AG09319 (cell line): ENCODE measurements at regions not wholly inside any gene's neighbourhood (a gene's known extent, or its start where the extent isn't known, plus 50 kb on each side); places are given as distances from the start of the nearest gene placed in this dataset.

Source experiments
- DNase-seq: peaks from one replicate; pipeline ENCODE4 v3.0.0-alpha.2; 2010; ENCODE audit warnings: low read depth; ENCODE audit errors: extremely low read depth
- TF ChIP-seq, protein P1 (sequence below): IDR thresholded peaks from 2 replicates; pipeline ENCODE4 v1.5.1; 2011; ENCODE audit warnings: low read depth, mild to moderate bottlenecking, inconsistent platforms, low read length, moderate library complexity

DNA sequence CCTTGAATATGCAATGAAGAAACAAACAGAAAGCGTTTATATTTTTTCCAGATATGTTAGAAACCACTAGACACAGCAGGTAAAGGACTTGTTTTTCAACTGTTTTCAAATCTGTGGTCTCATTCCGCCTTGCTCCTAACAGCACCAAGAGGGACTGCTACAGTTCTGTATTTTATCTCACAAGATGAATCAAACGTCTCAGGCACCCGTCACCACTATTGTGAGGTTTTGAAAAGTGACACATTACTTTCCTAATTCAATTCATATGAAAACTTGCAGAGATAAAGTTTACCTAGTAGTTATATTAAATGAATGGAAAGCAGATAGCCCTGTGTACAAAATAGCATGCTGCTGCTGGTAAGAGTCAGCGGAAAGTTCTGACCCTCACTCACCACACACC lies 386.3 kb downstream of the ETS1 start:
- TF ChIP-seq, protein P1, sequence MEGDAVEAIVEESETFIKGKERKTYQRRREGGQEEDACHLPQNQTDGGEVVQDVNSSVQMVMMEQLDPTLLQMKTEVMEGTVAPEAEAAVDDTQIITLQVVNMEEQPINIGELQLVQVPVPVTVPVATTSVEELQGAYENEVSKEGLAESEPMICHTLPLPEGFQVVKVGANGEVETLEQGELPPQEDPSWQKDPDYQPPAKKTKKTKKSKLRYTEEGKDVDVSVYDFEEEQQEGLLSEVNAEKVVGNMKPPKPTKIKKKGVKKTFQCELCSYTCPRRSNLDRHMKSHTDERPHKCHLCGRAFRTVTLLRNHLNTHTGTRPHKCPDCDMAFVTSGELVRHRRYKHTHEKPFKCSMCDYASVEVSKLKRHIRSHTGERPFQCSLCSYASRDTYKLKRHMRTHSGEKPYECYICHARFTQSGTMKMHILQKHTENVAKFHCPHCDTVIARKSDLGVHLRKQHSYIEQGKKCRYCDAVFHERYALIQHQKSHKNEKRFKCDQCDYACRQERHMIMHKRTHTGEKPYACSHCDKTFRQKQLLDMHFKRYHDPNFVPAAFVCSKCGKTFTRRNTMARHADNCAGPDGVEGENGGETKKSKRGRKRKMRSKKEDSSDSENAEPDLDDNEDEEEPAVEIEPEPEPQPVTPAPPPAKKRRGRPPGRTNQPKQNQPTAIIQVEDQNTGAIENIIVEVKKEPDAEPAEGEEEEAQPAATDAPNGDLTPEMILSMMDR = no peak
- DNase-seq = no peak

DNA sequence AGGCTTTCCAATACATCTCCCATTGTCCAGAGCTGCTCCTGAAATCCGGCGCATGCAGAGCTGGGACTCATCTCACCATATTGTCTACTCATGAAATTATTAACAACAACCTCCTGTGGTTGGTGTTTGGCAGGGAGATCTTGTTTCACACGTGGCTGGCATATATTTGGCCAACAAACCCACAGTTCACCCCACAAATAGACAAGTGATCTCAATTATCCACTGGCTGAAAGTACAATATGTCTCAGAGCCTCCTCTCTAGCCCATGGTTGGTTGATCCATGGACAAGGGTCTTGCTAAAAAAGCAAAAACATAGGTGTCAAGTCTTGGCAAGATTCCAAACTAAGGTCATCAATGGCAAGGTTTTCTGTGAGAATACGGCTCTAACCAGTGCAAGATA lies 386.9 kb downstream of the ETS1 start:
- TF ChIP-seq, protein P1 = no peak
- DNase-seq = no peak

DNA sequence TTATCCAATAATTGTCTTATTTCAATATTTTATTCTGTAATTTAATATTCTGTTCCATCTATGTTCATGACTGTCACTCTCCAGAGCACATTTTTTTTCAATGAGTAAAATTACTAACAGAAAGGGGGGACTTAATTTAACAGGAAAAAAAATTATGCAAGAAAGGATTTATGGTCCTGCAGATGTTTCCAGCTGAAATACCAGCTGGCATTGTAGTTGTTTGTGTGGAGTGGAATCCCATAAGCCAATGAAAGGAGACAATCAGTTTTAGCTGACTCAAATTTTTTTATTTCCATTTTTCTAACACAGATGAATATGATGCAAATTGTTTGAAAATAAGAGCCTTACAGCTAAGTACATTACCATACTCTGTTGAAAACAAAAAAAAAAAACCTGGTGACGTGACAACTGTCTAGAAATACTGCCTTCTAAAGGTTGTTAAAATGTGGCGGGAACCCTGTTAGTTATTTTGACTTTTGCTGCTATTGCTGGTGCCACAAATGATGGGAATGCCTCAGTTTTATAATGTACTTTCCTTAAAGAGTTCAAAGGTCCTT lies 389.1 kb downstream of the ETS1 start:
- TF ChIP-seq, protein P1 = no peak
- no peak for DNase-seq

DNA sequence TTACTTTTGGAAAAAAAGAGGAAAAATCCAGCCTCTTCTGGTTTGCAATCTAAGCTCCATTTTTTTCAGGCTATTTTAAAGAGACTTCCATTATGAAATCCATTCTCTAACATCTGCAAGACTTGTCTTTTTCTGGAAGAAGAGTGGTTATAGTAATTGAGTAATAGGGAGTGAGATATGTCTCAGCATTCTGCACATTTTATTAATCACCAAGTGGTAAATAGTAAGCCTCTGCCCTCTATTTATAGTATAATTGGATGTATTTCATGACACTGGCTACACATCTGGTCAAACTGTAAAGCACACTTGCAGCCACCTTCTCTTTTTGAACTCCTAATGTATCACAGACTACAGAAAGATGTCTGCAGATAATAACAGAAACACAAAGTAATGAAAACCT lies 391.1 kb downstream of the ETS1 start:
- DNase-seq = no peak
- TF ChIP-seq, protein P1 = no peak

DNA sequence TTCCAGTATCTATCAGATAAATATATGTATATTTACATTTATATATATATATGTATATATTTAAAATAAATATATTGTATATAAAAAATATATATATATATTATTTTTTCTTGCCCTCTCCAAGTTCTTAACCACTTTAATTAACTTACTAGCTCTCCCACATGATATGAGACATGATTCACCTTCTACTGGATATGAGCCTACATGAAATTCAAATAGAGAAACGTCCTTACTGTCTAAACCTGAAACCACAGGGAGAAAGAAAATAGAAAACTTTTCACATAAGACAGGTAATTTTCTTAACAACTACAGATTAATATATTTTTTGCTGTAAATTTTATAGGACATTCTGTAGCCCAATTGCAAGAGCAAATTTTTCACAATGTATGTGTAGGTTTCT lies 391.6 kb downstream of the ETS1 start:
- no peak for DNase-seq
- TF ChIP-seq, protein P1 = no peak

DNA sequence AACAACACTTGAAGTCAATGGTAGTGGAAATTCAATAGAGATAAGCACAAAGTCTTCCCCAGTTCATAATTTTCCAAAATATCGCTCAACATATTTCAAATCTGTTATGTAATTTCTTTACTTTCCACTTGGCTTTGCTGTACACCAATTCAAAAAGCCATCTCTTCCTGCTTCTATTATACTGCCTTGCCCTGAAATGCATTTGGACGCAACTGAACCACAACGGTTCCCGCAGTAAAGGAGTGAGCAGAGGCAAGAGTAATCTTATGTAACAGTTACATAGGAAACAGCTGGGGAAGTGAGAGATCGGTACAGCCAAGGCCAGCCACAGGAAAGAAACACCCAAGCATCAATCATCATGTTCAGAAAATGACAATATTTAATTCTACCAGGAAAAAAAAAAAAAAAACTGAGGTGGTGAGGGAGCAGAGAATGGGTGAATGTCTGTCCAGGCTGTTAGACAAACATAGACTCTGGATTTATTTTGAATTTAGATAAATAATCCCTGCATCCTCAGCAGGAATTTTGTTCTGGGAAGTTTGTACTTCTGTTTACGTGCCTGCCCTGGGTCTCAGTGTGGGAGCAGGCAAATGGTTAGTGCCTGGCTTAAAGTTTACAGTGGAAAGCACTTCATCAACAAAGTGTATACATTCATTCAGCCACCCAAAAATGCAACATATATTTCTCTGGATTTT lies 392.2 kb downstream of the ETS1 start:
- DNase-seq = no peak
- TF ChIP-seq, protein P1 = no peak

DNA sequence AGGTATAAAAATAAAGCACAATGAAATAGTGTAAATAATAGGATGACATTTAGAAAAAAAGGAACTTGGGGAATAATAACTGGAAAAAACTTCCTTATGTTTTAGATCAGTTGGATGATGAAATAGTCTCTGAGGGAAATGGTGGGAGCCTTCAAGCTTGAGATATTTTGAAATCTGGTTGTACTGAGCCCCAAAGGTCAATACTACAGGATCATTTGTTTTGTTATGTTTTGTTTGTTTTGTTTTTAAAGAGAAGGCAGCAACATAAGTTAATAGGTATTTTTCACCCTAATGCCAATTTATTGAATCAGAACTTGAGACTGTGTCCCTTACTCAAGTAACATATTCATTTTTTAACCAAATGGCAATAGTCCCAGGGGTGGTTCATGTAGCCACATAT lies 393.1 kb downstream of the ETS1 start:
- DNase-seq = peak; percentile 39
- TF ChIP-seq, protein P1 = no peak
